ENCODE measurements at regions not wholly inside any gene's neighbourhood (a gene's known extent, or its start where the extent isn't known, plus 50 kb on each side); places are given as distances from the start of the nearest gene placed in this dataset.
"Not testable (repeated sequence)": the region's sequence is repeated elsewhere in the genome, so short reads cannot be mapped to it uniquely, and the experiment has no call there.

GRCh38 chr16:73965591-73965990, 331.0 kb upstream of the PSMD7 start:
- DNase-seq (ENCODE audit: low read depth in 2 of 3, low spot score in 1 of 3): no peak

GRCh38 chr16:73956587-73957494, 339.8 kb upstream of the PSMD7 start:
- peak in 2 of 3 donors; percentile 6 to 41 for DNase-seq (ENCODE audit: low read depth in 2 of 3, low spot score in 1 of 3)

GRCh38 chr16:73955702-73956101, 340.9 kb upstream of the PSMD7 start:
- DNase-seq (ENCODE audit: low read depth in 2 of 3, low spot score in 1 of 3): no peak

- no peak for DNase-seq (ENCODE audit: low read depth in 2 of 3, low spot score in 1 of 3)
Observed at GRCh38 chr16:73955255-73955654, 341.4 kb upstream of the PSMD7 start.

GRCh38 chr16:73951481-73951880, 345.1 kb upstream of the PSMD7 start:
- no peak for DNase-seq (ENCODE audit: low read depth in 2 of 3, low spot score in 1 of 3)

- no peak for DNase-seq (ENCODE audit: low read depth in 2 of 3, low spot score in 1 of 3)
Observed at GRCh38 chr16:73949574-73950320, 346.9 kb upstream of the PSMD7 start.

- no peak for DNase-seq (ENCODE audit: low read depth in 2 of 3, low spot score in 1 of 3)
Observed at GRCh38 chr16:73945631-73946030, 351.0 kb upstream of the PSMD7 start.

GRCh38 chr16:73943184-73943583, 353.4 kb upstream of the PSMD7 start:
- DNase-seq (ENCODE audit: low read depth in 2 of 3, low spot score in 1 of 3): not testable (repeated sequence)

GRCh38 chr16:73940786-73941185, 355.8 kb upstream of the PSMD7 start:
- DNase-seq (ENCODE audit: low read depth in 2 of 3, low spot score in 1 of 3): not testable (repeated sequence)

- DNase-seq (ENCODE audit: low read depth in 2 of 3, low spot score in 1 of 3): no peak
Observed at GRCh38 chr16:73923951-73924350, 372.7 kb upstream of the PSMD7 start.

- DNase-seq (ENCODE audit: low read depth in 2 of 3, low spot score in 1 of 3): no peak
Observed at GRCh38 chr16:73921295-73921694, 375.3 kb upstream of the PSMD7 start.

GRCh38 chr16:73916829-73917594, 379.6 kb upstream of the PSMD7 start:
- no peak for DNase-seq (ENCODE audit: low read depth in 2 of 3, low spot score in 1 of 3)

- DNase-seq (ENCODE audit: low read depth in 2 of 3, low spot score in 1 of 3): no peak
Observed at GRCh38 chr16:73915935-73916334, 380.7 kb upstream of the PSMD7 start.

- no peak for DNase-seq (ENCODE audit: low read depth in 2 of 3, low spot score in 1 of 3)
Observed at GRCh38 chr16:73915140-73915539, 381.5 kb upstream of the PSMD7 start.

GRCh38 chr16:73912850-73913249, 383.8 kb upstream of the PSMD7 start:
- DNase-seq (ENCODE audit: low read depth in 2 of 3, low spot score in 1 of 3): no peak

GRCh38 chr16:73912281-73912680, 384.3 kb upstream of the PSMD7 start:
- DNase-seq (ENCODE audit: low read depth in 2 of 3, low spot score in 1 of 3): no peak

GRCh38 chr16:73909529-73910035, 387.0 kb upstream of the PSMD7 start:
- DNase-seq (ENCODE audit: low read depth in 2 of 3, low spot score in 1 of 3): no peak

- no peak for DNase-seq (ENCODE audit: low read depth in 2 of 3, low spot score in 1 of 3)
Observed at GRCh38 chr16:73891129-73891542, 405.5 kb upstream of the PSMD7 start.

- DNase-seq (ENCODE audit: low read depth in 2 of 3, low spot score in 1 of 3): no peak
Observed at GRCh38 chr16:73890186-73891128, 406.2 kb upstream of the PSMD7 start.

- DNase-seq (ENCODE audit: low read depth in 2 of 3, low spot score in 1 of 3): no peak
Observed at GRCh38 chr16:73888840-73889490, 407.6 kb upstream of the PSMD7 start.
